H9 (cell line): ENCODE measurements at regions not wholly inside any gene's neighbourhood (a gene's known extent, or its start where the extent isn't known, plus 50 kb on each side); places are given as distances from the start of the nearest gene placed in this dataset.

Experiments
- DNase-seq: peaks from one replicate; pipeline ENCODE4 v3.0.0-alpha.2; 2017
- H2AFZ ChIP-seq: one replicate; pipeline ENCODE4 v1.6.1; 2013; ENCODE audit warnings: mild to moderate bottlenecking, low read length, control low read depth, moderate library complexity
- H2AK5ac ChIP-seq: 2 replicates; pipeline ENCODE4 v1.6.1; 2013; ENCODE audit warnings: low read length, control low read depth, mixed read lengths; ENCODE audit not compliant: insufficient read length
- H2BK120ac ChIP-seq: one replicate; pipeline ENCODE4 v1.6.1; 2013; ENCODE audit warnings: low read depth, mild to moderate bottlenecking, low read length, control low read depth, inconsistent platforms; ENCODE audit not compliant: poor library complexity, severe bottlenecking
- H2BK12ac ChIP-seq: 2 replicates; pipeline ENCODE4 v1.6.1; 2013; ENCODE audit warnings: low read length, control low read depth, mixed read lengths, low read depth; ENCODE audit not compliant: insufficient read length
- H2BK15ac ChIP-seq: 2 replicates; pipeline ENCODE4 v1.6.1; 2013; ENCODE audit warnings: low read depth, low read length, control low read depth
- H2BK20ac ChIP-seq: one replicate; pipeline ENCODE4 v1.6.1; 2013; ENCODE audit warnings: low read depth, mild to moderate bottlenecking, low read length, control low read depth, inconsistent platforms; ENCODE audit not compliant: poor library complexity, severe bottlenecking
- H2BK5ac ChIP-seq: 2 replicates; pipeline ENCODE4 v1.6.1; 2013; ENCODE audit warnings: low read length, control low read depth, mixed read lengths; ENCODE audit not compliant: insufficient read length
- H3K14ac ChIP-seq: 2 replicates; pipeline ENCODE4 v1.6.1; 2013; ENCODE audit warnings: low read length, control low read depth; ENCODE audit not compliant: insufficient read depth
- H3K18ac ChIP-seq: 2 replicates; pipeline ENCODE4 v1.6.1; 2013; ENCODE audit warnings: low read depth, mild to moderate bottlenecking, mixed read lengths, low read length, control low read depth; ENCODE audit not compliant: insufficient read length
- H3K23ac ChIP-seq: 2 replicates; pipeline ENCODE4 v1.6.1; 2013; ENCODE audit warnings: low read length, control low read depth, mixed read lengths, low read depth; ENCODE audit not compliant: insufficient read length
- H3K23me2 ChIP-seq: 2 replicates; pipeline ENCODE4 v1.6.1; 2013; ENCODE audit warnings: low read depth, mild to moderate bottlenecking, mixed read lengths, low read length, control low read depth; ENCODE audit not compliant: insufficient read length, poor library complexity, severe bottlenecking
- H3K27ac ChIP-seq: 2 replicates; pipeline ENCODE4 v1.5.1; 2013; ENCODE audit warnings: low read length, control low read depth, mixed read lengths, low read depth; ENCODE audit not compliant: insufficient read length
- H3K27me3 ChIP-seq: 2 replicates; pipeline ENCODE4 v1.6.1; 2013; ENCODE audit warnings: low read length, control low read depth, inconsistent platforms; ENCODE audit not compliant: insufficient read depth
- H3K4ac ChIP-seq: 2 replicates; pipeline ENCODE4 v1.6.1; 2013; ENCODE audit warnings: low read depth, mild to moderate bottlenecking, control low read depth, inconsistent platforms, low read length, moderate library complexity
- H3K4me1 ChIP-seq: 2 replicates; pipeline ENCODE4 v1.6.1; 2013; ENCODE audit warnings: low read length, control low read depth, inconsistent platforms; ENCODE audit not compliant: insufficient read depth
- H3K4me2 ChIP-seq: 2 replicates; pipeline ENCODE4 v1.6.1; 2013; ENCODE audit warnings: low read length, control low read depth, mixed read lengths; ENCODE audit not compliant: insufficient read length, insufficient read depth
- H3K56ac ChIP-seq: 2 replicates; pipeline ENCODE4 v1.6.1; 2013; ENCODE audit warnings: low read depth, mild to moderate bottlenecking, mixed read lengths, low read length, control low read depth; ENCODE audit not compliant: insufficient read length
- H3K79me1 ChIP-seq: 2 replicates; pipeline ENCODE4 v1.6.1; 2013; ENCODE audit warnings: low read depth, mild to moderate bottlenecking, moderate library complexity, low read length, control low read depth, inconsistent platforms; ENCODE audit not compliant: insufficient read depth, poor library complexity, severe bottlenecking
- H3K79me2 ChIP-seq: 2 replicates; pipeline ENCODE4 v1.6.1; 2013; ENCODE audit warnings: low read length, control low read depth, inconsistent platforms; ENCODE audit not compliant: insufficient read depth
- H3K9ac ChIP-seq: 2 replicates; pipeline ENCODE4 v1.6.1; 2013; ENCODE audit warnings: low read length, control low read depth, mixed read lengths; ENCODE audit not compliant: insufficient read length; ENCODE audit errors: extremely low read depth
- H3K9me3 ChIP-seq: one replicate; pipeline ENCODE4 v1.6.1; 2013; ENCODE audit warnings: low read depth, low read length, inconsistent platforms; ENCODE audit not compliant: control insufficient read depth
- H3T11ph ChIP-seq: one replicate; pipeline ENCODE4 v1.6.1; 2013; ENCODE audit warnings: mild to moderate bottlenecking, low read length, control low read depth, inconsistent platforms
- H4K20me1 ChIP-seq: one replicate; pipeline ENCODE4 v1.6.1; 2013; ENCODE audit not compliant: control insufficient read depth, insufficient read length, insufficient read depth
- H4K5ac ChIP-seq: 2 replicates; pipeline ENCODE4 v1.6.1; 2013; ENCODE audit warnings: low read depth, mild to moderate bottlenecking, mixed read lengths, low read length, control low read depth; ENCODE audit not compliant: insufficient read length
- H4K8ac ChIP-seq: replicated peaks from 2 replicates; pipeline ENCODE4 v1.6.1; 2013; ENCODE audit warnings: low read length, control low read depth, mixed read lengths, low read depth; ENCODE audit not compliant: insufficient read length
- H4K91ac ChIP-seq: 2 replicates; pipeline ENCODE4 v1.6.1; 2013; ENCODE audit warnings: low read depth, mild to moderate bottlenecking, moderate library complexity, mixed read lengths, low read length, control low read depth; ENCODE audit not compliant: insufficient read length
- H3K27ac Mint-ChIP-seq, 3 experiments: 2 replicates in 2 of 3; 3 replicates in 1 of 3; pipeline ENCODE4 v1.8.0; 2020 to 2021; ENCODE audit warnings: mixed read lengths in 3 of 3, mild to moderate bottlenecking in 1 of 3, moderate library complexity in 1 of 3
- H3K27me3 Mint-ChIP-seq: 2 replicates; pipeline ENCODE4 v1.8.0; 2021; ENCODE audit warnings: low read depth, mild to moderate bottlenecking, moderate library complexity, mixed read lengths
- H3K36me3 Mint-ChIP-seq, 3 experiments: 2 replicates in 2 of 3; 3 replicates in 1 of 3; pipeline ENCODE4 v1.8.0; 2020 to 2021; ENCODE audit warnings: low read depth in 3 of 3, mixed read lengths in 3 of 3; ENCODE audit not compliant: insufficient read depth in 1 of 3
- H3K4me1 Mint-ChIP-seq, 2 experiments: 2 replicates each; pipeline ENCODE4 v1.8.0; 2020; ENCODE audit warnings: mixed read lengths in 2 of 2
- H3K4me3 Mint-ChIP-seq, 2 experiments: 2 replicates in 1 of 2; 3 replicates in 1 of 2; pipeline ENCODE4 v1.8.0; 2020 to 2021; ENCODE audit warnings: mild to moderate bottlenecking in 2 of 2, mixed read lengths in 2 of 2, moderate library complexity in 1 of 2
- H3K9me3 Mint-ChIP-seq, 2 experiments: 2 replicates in 1 of 2; 3 replicates in 1 of 2; pipeline ENCODE4 v1.8.0; 2020; ENCODE audit warnings: mild to moderate bottlenecking in 2 of 2, mixed read lengths in 2 of 2, moderate library complexity in 1 of 2
- CTCF ChIP-seq: fragments of 200-600 bp; sonication (generic); conservative IDR thresholded peaks from 3 replicates; pipeline ENCODE4 v1.8.0; 2021; ENCODE audit warnings: antibody characterized with exemption, mild to moderate bottlenecking
- WGBS: extraction: QIAGEN DNeasy Blood & Tissue Kit; methylation state at CpG from one replicate; pipeline ENCODE4 v1.1.7; 2013; ENCODE audit warnings: missing lambda C conversion rate, low lambda C conversion rate, mixed read lengths; ENCODE audit not compliant: insufficient read length; ENCODE audit errors: extremely low coverage; 5-methylcytosine and 5-hydroxymethylcytosine counted together

- Histone ChIP-seq H3K9me3 (no peaks in the 10 kb centered on the region), H3K4ac (no peak overlapping the region), H2BK12ac (no peak overlapping the region), H2BK15ac (no peak overlapping the region), H3K18ac (no peak overlapping the region), H3K23me2 (no peaks in the 10 kb centered on the region), H2AK5ac (no peak overlapping the region), H2BK120ac (no peak overlapping the region), H3K9ac (no peak overlapping the region), H3K79me2 (no peaks in the 10 kb centered on the region), H2BK5ac (no peak overlapping the region), H4K5ac (no peak overlapping the region), H3K4me2 (no peak overlapping the region), H3K27me3 (no peaks in the 10 kb centered on the region), H3K56ac (no peak overlapping the region), H3K27ac (no peak overlapping the region), H4K20me1 (no peaks in the 10 kb centered on the region), H2BK20ac (no peak overlapping the region), H4K91ac (no peak overlapping the region), H3K14ac (no peak overlapping the region), H3K4me1 (peaks cover 4% of the 10 kb centered on the region; the same call in 1 of the 2 replicates), H2AFZ (no peak overlapping the region), H3K79me1 (no peaks in the 10 kb centered on the region), H3T11ph (no peak overlapping the region), H4K8ac (no peak overlapping the region), H3K23ac (no peak overlapping the region)
- Mint-ChIP-seq H3K27me3 (no peaks in the 10 kb centered on the region; the same call in 1 of the 2 replicates), H3K4me3 (no peak overlapping the region), H3K27ac (no peak overlapping the region), H3K4me1 (peaks cover 16 to 34% of the 10 kb centered on the region in 2 experiments), H3K9me3 (peaks cover 6 to 10% of the 10 kb centered on the region in 2 experiments; a peak in 4 of 5 replicates), H3K36me3 (peaks cover 4 to 11% (median 5%) of the 10 kb centered on the region in 3 experiments; a peak in 5 of 7 replicates)
- no peak for TF ChIP-seq CTCF
- no peak for DNase-seq
- WGBS = no CpG with 5 or more reads among the region's 3 CpGs
Observed at GRCh38 chr9:90408659-90409058, 234.0 kb downstream of the DIRAS2 start.
